Panc1 (cell line): ENCODE measurements at regions not wholly inside any gene's neighbourhood (a gene's known extent, or its start where the extent isn't known, plus 50 kb on each side); places are given as distances from the start of the nearest gene placed in this dataset.
"Not testable (repeated sequence)": the region's sequence is repeated elsewhere in the genome, so short reads cannot be mapped to it uniquely, and the experiment has no call there.

ENCODE experiments used
- ATAC-seq: fragments of 200-7000 bp; cut with Tn5 transposase; 2 replicates; pipeline ENCODE4 v1.9.1; 2020; ENCODE audit warnings: mild to moderate bottlenecking, moderate library complexity
- BruUV-seq: library from RNA; stranded (reverse); fragments of 400-500 nt; replicated peaks from 2 replicates; lab custom pipeline; 2021; lab: Mats Ljungman, UMichigan
- CTCF ChIA-PET: fragments of 300-600 bp; sonication (Branson Sonifier 250); formaldehyde crosslinking; loops from one replicate; lab custom pipeline; 2022; ENCODE audit warnings: antibody characterized with exemption; lab: Charles Lee
- POLR2A ChIA-PET: fragments of 300-600 bp; sonication (Branson Sonifier 250); formaldehyde crosslinking; loops from one replicate; lab custom pipeline; 2022; ENCODE audit warnings: antibody characterized with exemption; lab: Charles Lee
- DNase-seq: peaks from one replicate; pipeline ENCODE4 v3.0.0-alpha.2; 2010; ENCODE audit warnings: low read depth, low spot score
- H3K27ac ChIP-seq: 2 replicates; pipeline ENCODE4 v1.5.1; 2011; ENCODE audit warnings: mild to moderate bottlenecking, low read length, inconsistent platforms
- H3K27me3 ChIP-seq: fragments of 200-500 bp; sonication (Bioruptor generic); 2 replicates; pipeline ENCODE4 v1.6.0; 2014; ENCODE audit warnings: low read length, inconsistent platforms; ENCODE audit not compliant: control insufficient read depth, insufficient read depth
- H3K36me3 ChIP-seq: fragments of 200-500 bp; sonication (Bioruptor generic); 2 replicates; pipeline ENCODE4 v1.5.1; 2014; ENCODE audit warnings: inconsistent platforms, mild to moderate bottlenecking, low read length, moderate library complexity; ENCODE audit not compliant: control insufficient read depth, insufficient read depth
- H3K4me1 ChIP-seq: 2 replicates; pipeline ENCODE4 v1.5.1; 2011; ENCODE audit warnings: inconsistent platforms, mild to moderate bottlenecking, low read length, moderate library complexity; ENCODE audit not compliant: control insufficient read depth, insufficient read depth
- H3K4me3 ChIP-seq, 2 experiments: 2 replicates each; pipeline ENCODE4 v1.5.1; 2011 to 2012; ENCODE audit warnings: low read depth in 2 of 2, low read length in 2 of 2, mild to moderate bottlenecking in 2 of 2, inconsistent platforms in 1 of 2, moderate library complexity in 1 of 2
- H3K9me3 ChIP-seq: fragments of 200-500 bp; sonication (Bioruptor generic); 2 replicates; pipeline ENCODE4 v1.5.1; 2014; ENCODE audit warnings: low read depth, mild to moderate bottlenecking, inconsistent platforms, low read length, moderate library complexity; ENCODE audit not compliant: control insufficient read depth, insufficient read depth
- in situ Hi-C: cut with HindIII; loops from 2 replicates; pipeline ENCODE4 v1.10.0; 2016; ENCODE audit warnings: low sequenced_read_pairs, low pct_unique_long_range_greater_than_20kb
- intact Hi-C: fragments of 100-400 bp; cut with micrococcal nuclease; formaldehyde crosslinking; loops from one replicate; pipeline ENCODE4 v1.10.0; 2022; ENCODE audit not compliant: unreplicated experiment

DNA sequence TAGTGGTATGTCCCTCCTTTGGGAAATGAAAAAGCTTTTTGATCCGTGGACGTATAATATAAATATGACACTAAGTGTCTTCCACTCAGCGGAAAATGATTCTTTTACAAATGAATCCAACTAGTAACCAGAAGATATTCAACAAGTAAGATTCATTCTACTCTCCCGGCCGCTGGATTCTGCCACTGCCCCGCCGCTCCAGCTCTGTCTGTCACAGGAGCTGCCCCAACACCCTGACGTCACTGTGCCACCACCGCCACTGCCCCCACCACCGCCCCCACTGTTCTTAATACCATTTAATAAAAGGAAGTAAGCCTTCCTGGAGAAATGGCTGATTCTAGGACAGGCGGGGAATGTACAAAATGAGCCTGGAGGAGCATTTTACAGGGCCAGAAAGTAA, 180.8 kb upstream of the PLGLB2 start:
- H3K27ac ChIP-seq, DNase-seq, H3K36me3 ChIP-seq, ATAC-seq, POLR2A ChIA-PET, H3K9me3 ChIP-seq, in situ Hi-C loops, H3K4me3 ChIP-seq, intact Hi-C loops, CTCF ChIA-PET, BruUV-seq, H3K27me3 ChIP-seq, H3K4me1 ChIP-seq: not testable (repeated sequence)

DNA sequence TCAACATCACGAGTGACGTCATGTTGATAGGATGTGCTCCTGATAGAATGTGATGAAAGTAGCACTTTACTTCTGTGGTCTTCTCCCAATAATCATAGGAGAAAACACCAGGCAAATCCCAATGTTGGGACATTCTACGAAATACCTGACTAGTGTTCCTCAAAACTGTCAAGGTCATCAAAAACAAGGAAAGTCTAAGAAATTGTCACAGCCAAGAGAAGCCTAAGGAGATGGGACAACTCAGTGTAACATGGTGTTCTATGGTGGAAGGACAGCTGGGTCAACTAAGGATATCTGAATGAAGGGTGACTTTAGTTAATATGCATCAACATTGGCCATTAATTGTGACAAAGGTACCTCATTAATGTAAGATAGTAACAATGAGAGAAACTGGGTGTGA, 180.0 kb upstream of the PLGLB2 start:
- CTCF ChIA-PET, H3K36me3 ChIP-seq, BruUV-seq, H3K4me3 ChIP-seq, ATAC-seq, H3K27me3 ChIP-seq, H3K4me1 ChIP-seq, H3K27ac ChIP-seq, DNase-seq, in situ Hi-C loops, POLR2A ChIA-PET, intact Hi-C loops, H3K9me3 ChIP-seq: not testable (repeated sequence)

DNA sequence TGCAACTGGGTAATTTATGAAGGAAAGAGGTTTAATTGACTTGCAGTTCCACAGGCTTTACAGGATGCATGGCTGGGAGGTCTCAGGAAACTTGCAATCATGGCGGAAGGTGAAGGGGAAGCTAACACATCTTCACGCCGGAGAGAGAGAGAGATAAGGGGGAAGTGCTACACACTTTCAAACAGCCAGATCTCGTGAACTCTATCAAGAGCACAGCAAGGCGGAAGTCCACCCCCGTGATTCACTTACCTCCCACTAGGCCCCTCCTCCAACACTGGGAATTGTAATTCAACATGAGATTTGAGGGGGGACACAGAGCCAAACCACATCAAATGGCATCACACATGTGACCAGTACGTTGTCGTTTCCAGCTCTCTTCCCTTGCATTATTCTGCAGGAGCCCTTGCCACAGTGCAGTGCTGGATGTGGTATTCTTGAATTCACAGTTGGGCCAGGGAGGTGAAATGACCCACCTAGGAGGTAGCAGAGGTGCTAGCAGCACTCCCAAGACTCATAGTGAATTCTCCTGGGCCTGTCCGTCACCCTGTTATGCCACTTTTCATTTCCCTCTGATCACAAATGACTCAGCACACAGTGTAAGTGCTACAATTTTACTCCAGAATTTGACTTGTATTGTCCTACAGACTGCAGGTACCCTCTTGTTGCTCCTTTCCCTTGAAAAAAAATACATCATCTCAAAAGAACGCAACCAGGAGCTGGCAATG, 179.2 kb upstream of the PLGLB2 start:
- H3K36me3 ChIP-seq, H3K27ac ChIP-seq, BruUV-seq, H3K4me1 ChIP-seq, CTCF ChIA-PET, ATAC-seq, in situ Hi-C loops, intact Hi-C loops, H3K9me3 ChIP-seq, POLR2A ChIA-PET, H3K4me3 ChIP-seq, H3K27me3 ChIP-seq, DNase-seq: not testable (repeated sequence)

DNA sequence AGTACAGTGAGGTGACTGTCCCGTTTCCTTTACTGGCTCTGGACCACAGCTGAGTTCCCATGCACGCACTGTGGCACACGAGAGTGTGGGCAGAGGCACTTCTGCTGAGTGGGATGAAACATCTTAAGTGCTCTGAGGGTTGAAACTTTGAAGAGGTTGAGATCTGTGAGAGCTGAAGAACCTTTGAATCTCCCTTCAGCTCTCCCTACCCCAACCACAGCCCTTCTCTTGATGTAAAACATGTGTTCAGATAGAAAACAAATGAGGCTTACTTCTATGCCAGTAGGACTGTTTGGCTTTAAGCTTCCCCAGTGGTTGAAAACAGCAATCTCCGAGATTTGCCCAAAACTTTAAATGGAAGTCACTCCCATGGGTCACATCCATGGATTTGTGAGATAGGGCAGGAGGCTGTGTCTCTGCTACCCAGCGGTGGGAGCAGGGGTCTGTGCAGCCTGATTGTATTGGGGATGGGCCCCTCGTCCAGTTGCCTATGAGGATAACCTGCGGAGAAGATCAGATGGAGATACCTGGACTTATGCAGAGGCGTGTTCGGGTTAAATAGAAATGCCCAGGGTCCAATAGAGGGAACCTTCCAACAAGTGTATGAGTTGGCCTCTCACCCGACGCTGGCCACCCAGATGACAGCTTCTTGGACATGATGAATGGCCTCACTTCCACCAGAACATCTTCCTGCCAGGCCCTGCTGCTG, 178.0 kb upstream of the PLGLB2 start:
- DNase-seq, H3K9me3 ChIP-seq, ATAC-seq, H3K4me1 ChIP-seq, H3K4me3 ChIP-seq, BruUV-seq, CTCF ChIA-PET, H3K27ac ChIP-seq, in situ Hi-C loops, intact Hi-C loops, H3K36me3 ChIP-seq, H3K27me3 ChIP-seq, POLR2A ChIA-PET: not testable (repeated sequence)

DNA sequence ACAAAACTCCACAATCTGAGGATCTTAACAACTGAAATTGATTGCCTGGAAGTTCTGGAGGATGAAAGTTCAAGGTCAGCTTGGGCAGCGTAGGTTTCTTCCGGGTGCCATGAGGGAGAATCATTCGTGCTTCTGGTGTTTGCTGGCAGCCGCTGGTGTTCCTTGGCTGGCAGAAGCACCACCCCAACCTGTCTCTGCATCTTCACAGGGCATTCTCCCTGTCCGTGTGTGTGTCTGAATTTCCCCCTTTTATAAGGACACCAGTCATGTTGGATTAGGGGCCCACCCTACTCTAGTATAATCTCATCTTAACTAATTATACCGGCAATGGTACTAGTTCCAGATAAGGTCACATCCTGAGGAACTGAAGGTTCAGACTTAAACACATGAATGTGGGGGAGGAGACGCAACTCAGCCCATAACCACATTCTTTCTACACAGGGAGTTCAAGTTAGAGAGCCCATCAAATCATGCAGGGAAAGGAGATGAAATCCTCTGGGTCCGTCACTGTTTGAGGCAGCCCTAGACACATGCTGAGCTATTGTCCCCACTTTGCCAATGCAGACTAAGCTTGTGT, 175.9 kb upstream of the PLGLB2 start:
- H3K4me1 ChIP-seq, POLR2A ChIA-PET, H3K36me3 ChIP-seq, intact Hi-C loops, H3K9me3 ChIP-seq, CTCF ChIA-PET, BruUV-seq, H3K27me3 ChIP-seq, H3K27ac ChIP-seq, in situ Hi-C loops, DNase-seq, ATAC-seq, H3K4me3 ChIP-seq: not testable (repeated sequence)

DNA sequence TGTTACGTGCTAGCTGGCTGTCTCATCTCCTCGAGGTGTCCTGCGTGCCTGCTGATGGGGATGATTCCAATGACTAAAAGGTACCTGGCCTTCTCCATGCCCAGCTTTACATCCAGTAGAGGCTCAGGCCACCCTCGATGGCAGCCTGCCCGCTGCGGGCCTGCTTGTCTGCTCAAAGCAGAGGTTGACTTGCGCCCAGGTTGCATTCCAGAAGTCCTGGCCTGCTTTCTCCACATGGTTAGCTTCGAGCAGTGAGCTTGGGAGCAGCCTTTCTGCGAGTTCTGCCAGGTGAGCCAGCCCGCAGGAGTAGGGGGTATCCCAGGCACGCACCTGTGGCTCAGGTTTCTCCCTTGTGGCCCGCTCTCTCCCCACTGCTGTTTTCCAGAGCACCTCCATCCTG, 175.0 kb upstream of the PLGLB2 start:
- in situ Hi-C loops, DNase-seq, H3K27ac ChIP-seq, H3K27me3 ChIP-seq, CTCF ChIA-PET, H3K36me3 ChIP-seq, intact Hi-C loops, H3K9me3 ChIP-seq, H3K4me1 ChIP-seq, H3K4me3 ChIP-seq, ATAC-seq, BruUV-seq, POLR2A ChIA-PET: not testable (repeated sequence)

DNA sequence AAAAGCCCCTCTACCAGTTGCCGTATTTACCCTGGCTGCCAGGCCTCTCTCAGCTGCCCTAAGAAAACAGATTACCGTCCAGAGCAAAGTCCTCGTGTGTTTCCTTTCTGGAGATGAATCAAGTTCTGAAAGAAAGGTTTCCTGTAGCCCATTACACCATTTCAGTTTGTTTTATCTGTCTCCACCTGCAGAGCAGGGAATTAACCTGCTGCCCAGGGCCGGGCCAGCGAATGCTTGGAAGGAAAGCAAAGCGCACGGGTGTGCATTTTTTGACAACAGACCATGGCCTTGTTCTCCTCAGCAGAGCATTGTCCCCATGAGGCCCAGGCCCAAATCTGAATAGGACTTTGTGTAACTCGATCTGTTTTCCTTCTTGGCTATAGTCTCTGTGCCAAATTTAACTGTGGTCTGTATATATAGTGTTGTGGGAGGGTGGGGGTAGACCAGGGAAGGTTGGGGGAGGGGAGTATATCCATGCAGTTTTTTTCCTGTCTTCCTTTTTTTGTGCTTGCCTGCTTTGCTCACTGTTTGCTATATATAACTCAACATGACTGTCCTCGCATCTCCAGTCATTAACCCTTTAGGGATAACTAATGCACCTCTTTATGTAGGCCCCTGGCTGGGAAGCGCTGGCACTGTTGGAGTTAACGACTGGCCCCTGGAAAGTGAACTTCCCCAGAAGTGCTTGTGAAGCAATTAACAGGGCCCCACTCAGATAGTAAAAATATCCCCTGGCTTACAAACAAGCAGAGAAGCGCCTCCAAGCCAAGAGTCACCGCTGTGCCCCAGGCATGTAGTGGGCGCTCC, 174.3 kb upstream of the PLGLB2 start:
- H3K27me3 ChIP-seq, BruUV-seq, intact Hi-C loops, POLR2A ChIA-PET, DNase-seq, H3K36me3 ChIP-seq, H3K27ac ChIP-seq, in situ Hi-C loops, CTCF ChIA-PET, H3K4me1 ChIP-seq, H3K4me3 ChIP-seq, ATAC-seq, H3K9me3 ChIP-seq: not testable (repeated sequence)
